ENCODE measurements at regions not wholly inside any gene's neighbourhood (a gene's known extent, or its start where the extent isn't known, plus 50 kb on each side); places are given as distances from the start of the nearest gene placed in this dataset.
A peak's percentile ranks its signal among the peaks of the same experiment; 100 is the strongest.

- ChIA-PET CTCF (no interaction called here), POLR2A (no interaction called here)
- DNase-seq (ENCODE audit: extremely low spot score) = peak; percentile 28
- TF ChIP-seq, protein P1, sequence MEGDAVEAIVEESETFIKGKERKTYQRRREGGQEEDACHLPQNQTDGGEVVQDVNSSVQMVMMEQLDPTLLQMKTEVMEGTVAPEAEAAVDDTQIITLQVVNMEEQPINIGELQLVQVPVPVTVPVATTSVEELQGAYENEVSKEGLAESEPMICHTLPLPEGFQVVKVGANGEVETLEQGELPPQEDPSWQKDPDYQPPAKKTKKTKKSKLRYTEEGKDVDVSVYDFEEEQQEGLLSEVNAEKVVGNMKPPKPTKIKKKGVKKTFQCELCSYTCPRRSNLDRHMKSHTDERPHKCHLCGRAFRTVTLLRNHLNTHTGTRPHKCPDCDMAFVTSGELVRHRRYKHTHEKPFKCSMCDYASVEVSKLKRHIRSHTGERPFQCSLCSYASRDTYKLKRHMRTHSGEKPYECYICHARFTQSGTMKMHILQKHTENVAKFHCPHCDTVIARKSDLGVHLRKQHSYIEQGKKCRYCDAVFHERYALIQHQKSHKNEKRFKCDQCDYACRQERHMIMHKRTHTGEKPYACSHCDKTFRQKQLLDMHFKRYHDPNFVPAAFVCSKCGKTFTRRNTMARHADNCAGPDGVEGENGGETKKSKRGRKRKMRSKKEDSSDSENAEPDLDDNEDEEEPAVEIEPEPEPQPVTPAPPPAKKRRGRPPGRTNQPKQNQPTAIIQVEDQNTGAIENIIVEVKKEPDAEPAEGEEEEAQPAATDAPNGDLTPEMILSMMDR (IDR thresholded peaks at IDR 0.05; ENCODE audit: control extremely low read depth, extremely low read depth, low read depth, missing control alignments) = no peak
Observed at GRCh38 chr6:167487749-167488664, 163.1 kb downstream of the TTLL2 start.

DNA sequence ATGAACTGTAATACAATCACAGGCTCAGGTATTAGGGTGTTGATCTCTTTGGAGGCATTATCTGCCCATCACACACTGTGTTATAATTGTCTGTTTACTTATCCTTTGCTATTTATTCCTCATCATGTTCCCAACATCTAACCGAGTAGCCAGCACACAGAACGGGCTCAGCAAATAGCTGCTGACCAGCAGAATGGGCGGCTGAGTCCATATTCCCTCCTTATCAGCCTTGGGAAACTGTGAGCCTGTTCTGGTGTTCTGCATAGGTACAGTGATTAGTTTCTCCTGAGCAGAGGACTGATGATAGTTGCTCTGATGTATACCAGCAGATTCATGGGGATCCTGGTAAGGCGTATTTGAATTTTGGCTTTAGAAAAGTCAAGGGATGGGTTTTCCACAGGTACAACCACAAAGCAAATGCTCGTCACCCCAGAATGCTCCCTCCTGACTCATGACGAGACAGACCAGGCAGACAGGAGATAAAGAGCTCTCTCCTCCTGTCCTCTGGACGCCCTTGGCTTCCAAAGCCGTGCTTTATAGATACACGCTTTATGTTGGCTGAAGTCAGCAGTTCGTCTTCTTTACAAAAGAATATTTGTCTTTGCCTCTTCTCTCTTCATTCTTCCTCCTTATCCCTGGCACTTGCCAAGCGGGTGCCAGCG is 166.7 kb downstream of the TTLL2 start:
- POLR2A ChIA-PET = no interaction called here
- CTCF ChIA-PET = no interaction called here
- TF ChIP-seq, protein P1 (IDR thresholded peaks at IDR 0.05; ENCODE audit: control extremely low read depth, extremely low read depth, low read depth, missing control alignments) = no peak
- DNase-seq (ENCODE audit: extremely low spot score) = no peak

GRCh38 chr6:167492100-167492449 is 167.2 kb downstream of the TTLL2 start:
- POLR2A ChIA-PET = no interaction called here
- TF ChIP-seq, protein P1 (IDR thresholded peaks at IDR 0.05; ENCODE audit: control extremely low read depth, extremely low read depth, low read depth, missing control alignments) = no peak
- DNase-seq (ENCODE audit: extremely low spot score) = no peak
- CTCF ChIA-PET = no interaction called here

DNA sequence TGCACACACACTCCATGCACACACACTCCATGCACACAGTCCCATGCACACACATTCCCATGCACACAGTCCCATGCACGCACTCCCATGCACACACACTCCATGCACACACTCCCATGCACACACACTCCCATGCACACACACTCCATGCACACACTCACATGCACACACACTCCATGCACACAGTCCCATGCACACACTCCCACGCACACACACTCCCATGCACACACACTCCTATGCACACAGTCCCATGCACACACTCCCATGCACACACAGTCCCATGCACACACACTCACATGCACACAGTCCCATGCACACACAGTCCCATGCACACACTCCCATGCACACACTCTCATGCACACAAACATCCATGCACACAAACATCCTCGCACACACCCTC is 168.4 kb downstream of the TTLL2 start:
- TF ChIP-seq, protein P1 (IDR thresholded peaks at IDR 0.05; ENCODE audit: control extremely low read depth, extremely low read depth, low read depth, missing control alignments) = no peak
- ChIA-PET CTCF (no interaction called here), POLR2A (no interaction called here)
- DNase-seq (ENCODE audit: extremely low spot score) = no peak

- DNase-seq (ENCODE audit: extremely low spot score) = no peak
- CTCF ChIA-PET = no interaction called here
- TF ChIP-seq, protein P1 (IDR thresholded peaks at IDR 0.05; ENCODE audit: control extremely low read depth, extremely low read depth, low read depth, missing control alignments) = no peak
- POLR2A ChIA-PET = no interaction called here
Observed at GRCh38 chr6:167493976-167494697, 169.3 kb downstream of the TTLL2 start.

- TF ChIP-seq, protein P1 (IDR thresholded peaks at IDR 0.05; ENCODE audit: control extremely low read depth, extremely low read depth, low read depth, missing control alignments) = no peak
- POLR2A ChIA-PET = no interaction called here
- CTCF ChIA-PET = no interaction called here
- DNase-seq (ENCODE audit: extremely low spot score) = no peak
Observed at GRCh38 chr6:167494698-167495435, 170.0 kb downstream of the TTLL2 start.

Data from GM10248 (cell line).